ENCODE measurements at regions not wholly inside any gene's neighbourhood (a gene's known extent, or its start where the extent isn't known, plus 50 kb on each side); places are given as distances from the start of the nearest gene placed in this dataset.

- no peak for DNase-seq
Observed at GRCh38 chr16:86377251-86378022, 132.9 kb upstream of the FOXF1 start.

GRCh38 chr16:86378128-86378527, 132.2 kb upstream of the FOXF1 start:
- DNase-seq, result no peak

- no peak for DNase-seq
Observed at GRCh38 chr16:86378831-86379504, 131.4 kb upstream of the FOXF1 start.

- DNase-seq, result no peak
Observed at GRCh38 chr16:86379505-86379846, 130.9 kb upstream of the FOXF1 start.

- DNase-seq, result no peak
Observed at GRCh38 chr16:86380030-86380429, 130.3 kb upstream of the FOXF1 start.

GRCh38 chr16:86381491-86381890, 128.8 kb upstream of the FOXF1 start:
- no peak for DNase-seq

GRCh38 chr16:86382067-86382773, 128.1 kb upstream of the FOXF1 start:
- DNase-seq, result no peak

GRCh38 chr16:86382774-86383407, 127.4 kb upstream of the FOXF1 start:
- no peak for DNase-seq

GRCh38 chr16:86383488-86384262, 126.7 kb upstream of the FOXF1 start:
- DNase-seq, result no peak

- DNase-seq, result no peak
Observed at GRCh38 chr16:86384263-86384649, 126.1 kb upstream of the FOXF1 start.

GRCh38 chr16:86384980-86385379, 125.3 kb upstream of the FOXF1 start:
- DNase-seq, result no peak

- DNase-seq, result no peak
Observed at GRCh38 chr16:86387468-86388440, 122.6 kb upstream of the FOXF1 start.

- no peak for DNase-seq
Observed at GRCh38 chr16:86388976-86389375, 121.4 kb upstream of the FOXF1 start.

GRCh38 chr16:86389566-86390328, 120.6 kb upstream of the FOXF1 start:
- no peak for DNase-seq

GRCh38 chr16:86390335-86390734, 120.0 kb upstream of the FOXF1 start:
- no peak for DNase-seq

GRCh38 chr16:86391486-86391885, 118.8 kb upstream of the FOXF1 start:
- no peak for DNase-seq

- DNase-seq, result no peak
Observed at GRCh38 chr16:86391984-86392383, 118.3 kb upstream of the FOXF1 start.

- no peak for DNase-seq
Observed at GRCh38 chr16:86392436-86393152, 117.7 kb upstream of the FOXF1 start.

- DNase-seq, result no peak
Observed at GRCh38 chr16:86393907-86394626, 116.3 kb upstream of the FOXF1 start.

All from NCI-H1694 treated with DMSO at 0.1 percent for 48 hours (cell line).